NCI-H1436 treated with DMSO at 0.1 percent for 48 hours (cell line): ENCODE measurements at regions not wholly inside any gene's neighbourhood (a gene's known extent, or its start where the extent isn't known, plus 50 kb on each side); places are given as distances from the start of the nearest gene placed in this dataset.

Experiments
- DNase-seq: peaks from one replicate; lab custom pipeline; 2025; lab: John Stamatoyannopoulos, UW

- DNase-seq, result no peak
Measured at GRCh38 chr12:34396006-34396860, 373.9 kb downstream of the ALG10 start.

GRCh38 chr12:34396861-34397590, 374.7 kb downstream of the ALG10 start:
- no peak for DNase-seq

- no peak for DNase-seq
Measured at GRCh38 chr12:34397591-34398365, 375.5 kb downstream of the ALG10 start.

GRCh38 chr12:34398366-34398705, 376.0 kb downstream of the ALG10 start:
- no peak for DNase-seq

GRCh38 chr12:34398706-34399630, 376.7 kb downstream of the ALG10 start:
- DNase-seq, result no peak

GRCh38 chr12:34399631-34400410, 377.5 kb downstream of the ALG10 start:
- DNase-seq, result no peak

- no peak for DNase-seq
Measured at GRCh38 chr12:34400411-34400881, 378.1 kb downstream of the ALG10 start.

GRCh38 chr12:34400986-34401658, 378.8 kb downstream of the ALG10 start:
- DNase-seq, result no peak

- DNase-seq, result no peak
Measured at GRCh38 chr12:34401659-34402227, 379.4 kb downstream of the ALG10 start.

- no peak for DNase-seq
Measured at GRCh38 chr12:34402228-34402898, 380.1 kb downstream of the ALG10 start.

GRCh38 chr12:34402899-34403705, 380.8 kb downstream of the ALG10 start:
- no peak for DNase-seq

GRCh38 chr12:34403706-34404376, 381.5 kb downstream of the ALG10 start:
- DNase-seq, result no peak

GRCh38 chr12:34404377-34405285, 382.3 kb downstream of the ALG10 start:
- no peak for DNase-seq

- no peak for DNase-seq
Measured at GRCh38 chr12:34405286-34406227, 383.3 kb downstream of the ALG10 start.

GRCh38 chr12:34406228-34406995, 384.1 kb downstream of the ALG10 start:
- no peak for DNase-seq
